Transverse colon (tissue), 3 donors: ENCODE measurements at regions not wholly inside any gene's neighbourhood (a gene's known extent, or its start where the extent isn't known, plus 50 kb on each side); places are given as distances from the start of the nearest gene placed in this dataset.

Source experiments
- POLR2A ChIP-seq: fragments of 450-650 bp; IDR thresholded peaks from one replicate; pipeline ENCODE4 v1.6.1; 2016; ENCODE audit warnings: antibody characterized with exemption, mild to moderate bottlenecking, moderate library complexity
- TF ChIP-seq, protein P1 (sequence below), 5 experiments: fragments of 200-600 bp in 3 of 5; fragments of 450-650 bp in 2 of 5; sonication (generic) in 3 of 5; IDR thresholded peaks; 1 replicate in 2 of 5; 2 replicates in 3 of 5; pipeline ENCODE4 v1.5.1; 2016 to 2017; ENCODE audit warnings: antibody characterized with exemption in 5 of 5, inconsistent platforms in 3 of 5, mild to moderate bottlenecking in 2 of 5, moderate library complexity in 1 of 5

DNA sequence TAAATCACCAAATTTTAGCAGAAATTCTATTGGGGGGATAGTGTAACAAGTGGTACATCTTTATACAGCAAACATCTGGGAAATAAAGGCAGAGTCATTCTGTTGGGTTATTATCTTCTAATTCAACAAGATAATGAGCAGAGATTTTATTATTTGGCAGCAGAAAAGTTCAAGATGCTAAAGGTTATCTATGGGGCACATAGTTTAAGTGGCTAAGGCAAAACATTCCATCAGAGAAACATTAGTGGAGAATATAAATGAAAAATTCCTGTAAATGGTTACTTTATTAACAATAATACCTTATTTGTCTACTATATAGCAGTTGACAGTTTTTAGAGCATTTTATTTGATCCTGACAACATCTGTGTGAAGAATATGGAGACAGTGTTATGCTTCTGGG lies 815.7 kb downstream of the NCAM2 start:
- TF ChIP-seq, protein P1, sequence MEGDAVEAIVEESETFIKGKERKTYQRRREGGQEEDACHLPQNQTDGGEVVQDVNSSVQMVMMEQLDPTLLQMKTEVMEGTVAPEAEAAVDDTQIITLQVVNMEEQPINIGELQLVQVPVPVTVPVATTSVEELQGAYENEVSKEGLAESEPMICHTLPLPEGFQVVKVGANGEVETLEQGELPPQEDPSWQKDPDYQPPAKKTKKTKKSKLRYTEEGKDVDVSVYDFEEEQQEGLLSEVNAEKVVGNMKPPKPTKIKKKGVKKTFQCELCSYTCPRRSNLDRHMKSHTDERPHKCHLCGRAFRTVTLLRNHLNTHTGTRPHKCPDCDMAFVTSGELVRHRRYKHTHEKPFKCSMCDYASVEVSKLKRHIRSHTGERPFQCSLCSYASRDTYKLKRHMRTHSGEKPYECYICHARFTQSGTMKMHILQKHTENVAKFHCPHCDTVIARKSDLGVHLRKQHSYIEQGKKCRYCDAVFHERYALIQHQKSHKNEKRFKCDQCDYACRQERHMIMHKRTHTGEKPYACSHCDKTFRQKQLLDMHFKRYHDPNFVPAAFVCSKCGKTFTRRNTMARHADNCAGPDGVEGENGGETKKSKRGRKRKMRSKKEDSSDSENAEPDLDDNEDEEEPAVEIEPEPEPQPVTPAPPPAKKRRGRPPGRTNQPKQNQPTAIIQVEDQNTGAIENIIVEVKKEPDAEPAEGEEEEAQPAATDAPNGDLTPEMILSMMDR (IDR thresholded peaks at IDR 0.05): no peak
- no peak for TF ChIP-seq POLR2A
